Cardiac muscle cell (in vitro differentiated cells and primary cell): ENCODE measurements at regions not wholly inside any gene's neighbourhood (a gene's known extent, or its start where the extent isn't known, plus 50 kb on each side); places are given as distances from the start of the nearest gene placed in this dataset.

Experiments
- DNase-seq, 2 donors: peaks; one replicate each; pipeline versions ENCODE4 v3.0.0 to v3.0.0-alpha.2; 2010 to 2017; ENCODE audit warnings: low read depth in 1 of 2, low spot score in 1 of 2
- H3K27ac ChIP-seq: fragments of 200-600 bp; sonication (generic); 2 replicates; pipeline ENCODE4 v1.5.1; 2016
- H3K27me3 ChIP-seq: fragments of 200-600 bp; sonication (generic); 2 replicates; pipeline ENCODE4 v1.6.0; 2016; ENCODE audit warnings: control low read depth
- H3K36me3 ChIP-seq: fragments of 200-600 bp; sonication (generic); 2 replicates; pipeline ENCODE4 v1.5.1; 2016; ENCODE audit warnings: control low read depth
- H3K4me1 ChIP-seq: fragments of 200-600 bp; sonication (generic); 2 replicates; pipeline ENCODE4 v1.8.1; 2017; ENCODE audit warnings: low read depth, mild to moderate bottlenecking, mixed run types
- H3K4me3 ChIP-seq: fragments of 200-600 bp; sonication (generic); 2 replicates; pipeline ENCODE4 v1.5.1; 2016; ENCODE audit warnings: mild to moderate bottlenecking
- H3K9me3 ChIP-seq: fragments of 200-600 bp; sonication (generic); 2 replicates; pipeline ENCODE4 v1.5.1; 2017; ENCODE audit warnings: low read depth, mild to moderate bottlenecking, control low read depth
- CTCF ChIP-seq: IDR thresholded peaks from 2 replicates; pipeline ENCODE4 v1.5.1; 2012; ENCODE audit warnings: low read depth, mild to moderate bottlenecking, low read length

- H3K4me1 ChIP-seq = peaks cover 7% of the 10 kb centered on the region
- DNase-seq = no peak
- no peaks in the 10 kb centered on the region for H3K27me3 ChIP-seq
- H3K36me3 ChIP-seq = no peaks in the 10 kb centered on the region
- no peak overlapping the region for H3K27ac ChIP-seq
- H3K4me3 ChIP-seq = no peak overlapping the region
- TF ChIP-seq CTCF = no peak
- no peaks in the 10 kb centered on the region for H3K9me3 ChIP-seq
Observed at GRCh38 chrX:10028283-10029104, 61.3 kb downstream of the CLDN34 start.

- H3K4me1 ChIP-seq = peaks cover 7% of the 10 kb centered on the region
- no peak overlapping the region for H3K4me3 ChIP-seq
- TF ChIP-seq CTCF = no peak
- H3K9me3 ChIP-seq = no peaks in the 10 kb centered on the region
- H3K36me3 ChIP-seq = no peaks in the 10 kb centered on the region
- H3K27ac ChIP-seq = no peak overlapping the region
- no peak for DNase-seq
- no peaks in the 10 kb centered on the region for H3K27me3 ChIP-seq
Observed at GRCh38 chrX:10030570-10030969, 63.4 kb downstream of the CLDN34 start.

GRCh38 chrX:10031746-10032145 lies 64.6 kb downstream of the CLDN34 start:
- Histone ChIP-seq H3K4me3 (no peak overlapping the region), H3K27ac (no peak overlapping the region), H3K4me1 (peaks cover 7% of the 10 kb centered on the region), H3K27me3 (no peaks in the 10 kb centered on the region), H3K9me3 (no peaks in the 10 kb centered on the region), H3K36me3 (no peaks in the 10 kb centered on the region)
- TF ChIP-seq CTCF = no peak
- no peak for DNase-seq

- no peak overlapping the region for H3K4me3 ChIP-seq
- peaks cover 7% of the 10 kb centered on the region for H3K4me1 ChIP-seq
- H3K27ac ChIP-seq = no peak overlapping the region
- no peaks in the 10 kb centered on the region for H3K9me3 ChIP-seq
- H3K36me3 ChIP-seq = no peaks in the 10 kb centered on the region
- no peaks in the 10 kb centered on the region for H3K27me3 ChIP-seq
- TF ChIP-seq CTCF = no peak
- DNase-seq = no peak
Observed at GRCh38 chrX:10032147-10032546, 65.0 kb downstream of the CLDN34 start.

- H3K36me3 ChIP-seq = no peaks in the 10 kb centered on the region
- H3K4me1 ChIP-seq = peaks cover 7% of the 10 kb centered on the region
- no peaks in the 10 kb centered on the region for H3K9me3 ChIP-seq
- no peak for DNase-seq
- no peak for TF ChIP-seq CTCF
- H3K27me3 ChIP-seq = no peaks in the 10 kb centered on the region
- H3K4me3 ChIP-seq = no peak overlapping the region
- no peak overlapping the region for H3K27ac ChIP-seq
Observed at GRCh38 chrX:10033375-10034007, 66.3 kb downstream of the CLDN34 start.
